Astrocyte of the cerebellum (primary cell): ENCODE measurements at regions not wholly inside any gene's neighbourhood (a gene's known extent, or its start where the extent isn't known, plus 50 kb on each side); places are given as distances from the start of the nearest gene placed in this dataset.
"Not testable (repeated sequence)": the region's sequence is repeated elsewhere in the genome, so short reads cannot be mapped to it uniquely, and the experiment has no call there.

Experiments used
- DNase-seq: peaks from one replicate; pipeline ENCODE4 v3.0.0-alpha.2; 2011; ENCODE audit warnings: low read depth
- H3K4me3 ChIP-seq: 2 replicates; pipeline ENCODE4 v1.5.1; 2011; ENCODE audit warnings: mild to moderate bottlenecking, low read depth, low read length, moderate library complexity
- in situ Hi-C: cut with HindIII; loops from 2 replicates; pipeline ENCODE4 v1.10.0; 2017; ENCODE audit warnings: low sequenced_read_pairs

GRCh38 chr16:88156640-88157283 lies 205.5 kb downstream of the BANP start:
- DNase-seq, H3K4me3 ChIP-seq, in situ Hi-C loops: not testable (repeated sequence)

DNA sequence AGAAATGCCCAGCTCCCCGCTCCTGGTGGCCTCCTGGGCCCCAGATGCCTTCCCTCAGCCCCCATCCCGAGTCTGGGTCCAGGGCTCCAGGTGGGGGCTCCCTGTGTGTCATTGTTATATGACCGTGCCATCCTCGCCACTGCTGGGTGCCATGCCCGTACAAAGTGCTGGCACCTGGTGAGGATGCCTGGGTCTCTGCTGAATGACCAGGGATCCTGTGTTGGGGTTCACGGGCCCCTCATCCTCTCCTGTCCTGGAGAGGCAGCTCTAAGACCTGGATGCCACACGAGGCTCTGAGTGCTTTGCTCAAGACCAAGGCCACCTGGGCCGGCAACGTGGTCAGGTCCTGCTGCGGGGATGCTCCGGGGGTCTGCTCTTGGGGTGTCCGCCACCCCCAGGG lies 206.5 kb downstream of the BANP start:
- in situ Hi-C loops, DNase-seq, H3K4me3 ChIP-seq: not testable (repeated sequence)

DNA sequence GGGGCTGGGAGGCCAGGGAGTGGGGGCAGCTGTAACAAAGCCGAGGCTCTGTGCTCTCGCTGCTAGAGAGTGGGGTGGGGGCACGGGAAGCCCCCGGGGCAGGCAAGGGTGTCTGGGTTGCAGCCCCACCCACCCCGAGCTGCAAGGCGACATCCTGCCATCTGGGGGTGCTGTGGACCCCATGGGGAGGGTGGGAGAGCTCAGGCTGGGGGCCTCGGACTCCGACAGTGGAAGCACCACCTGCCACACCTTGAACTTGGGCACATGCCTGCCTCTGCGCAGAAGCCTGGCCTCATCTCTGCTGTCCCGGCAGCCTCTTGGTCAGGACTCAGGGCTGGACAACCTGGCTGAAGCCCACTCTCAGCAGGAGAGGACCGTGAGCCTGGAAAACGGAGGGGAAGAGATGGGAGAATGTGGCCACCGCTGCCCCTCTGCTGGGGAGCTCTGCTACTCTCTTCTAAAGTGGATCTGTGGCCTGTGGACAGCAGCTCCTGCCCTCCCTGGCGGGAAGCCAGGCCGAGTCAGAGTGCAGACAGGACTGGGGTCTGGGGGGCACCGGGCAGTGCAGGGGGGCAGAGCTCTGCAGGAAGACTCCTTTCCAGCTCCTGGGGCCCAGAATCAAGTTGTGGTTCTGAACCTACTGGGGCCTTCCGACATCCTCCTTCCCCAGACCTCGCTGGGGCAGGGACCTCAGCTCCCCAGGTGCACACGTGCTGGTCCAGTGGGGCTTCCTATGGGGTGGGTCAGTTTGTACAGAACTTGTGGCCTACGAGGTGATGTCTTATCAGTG lies 207.2 kb downstream of the BANP start:
- H3K4me3 ChIP-seq, in situ Hi-C loops, DNase-seq: not testable (repeated sequence)

DNA sequence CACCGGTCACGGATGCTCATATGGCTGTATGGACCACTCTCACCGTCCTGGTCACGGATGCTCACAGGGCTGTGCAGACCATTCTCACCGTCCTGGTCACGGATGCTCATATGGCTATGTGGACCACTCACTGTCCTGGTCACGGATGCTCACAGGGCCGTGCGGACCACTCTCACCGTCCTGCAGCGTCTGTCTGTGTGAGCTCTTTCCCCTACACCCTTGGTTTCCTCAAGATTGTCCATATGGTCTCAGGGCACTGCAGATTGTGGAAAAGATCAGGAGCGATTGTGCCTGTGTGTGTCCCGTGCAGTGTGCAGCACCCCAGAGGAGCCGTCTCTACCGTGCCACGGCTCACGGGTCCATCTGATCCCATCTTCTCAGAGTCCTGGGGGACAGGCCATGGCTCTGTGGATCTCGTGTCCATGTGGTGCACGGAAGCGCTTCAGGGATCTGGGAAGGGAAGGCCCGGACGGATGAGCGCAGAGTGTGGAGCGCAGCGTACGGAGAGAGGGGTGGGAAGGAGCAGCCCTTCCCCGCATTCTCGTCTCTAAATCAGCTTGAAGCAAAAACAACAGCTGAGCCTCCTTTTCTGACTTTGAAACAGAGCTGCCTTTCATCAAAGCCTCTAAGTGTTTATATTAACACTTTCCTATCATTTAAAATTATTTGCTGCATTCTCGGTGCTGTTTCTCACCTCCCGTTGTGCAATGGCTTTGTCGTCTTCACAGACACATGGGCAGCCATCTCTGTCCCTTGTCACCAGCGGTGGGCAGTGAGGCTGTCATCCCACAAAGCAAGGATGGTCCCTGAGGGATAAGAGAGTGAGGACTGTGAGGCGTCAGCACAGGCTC lies 208.0 kb downstream of the BANP start:
- DNase-seq, H3K4me3 ChIP-seq, in situ Hi-C loops: not testable (repeated sequence)

GRCh38 chr16:88159897-88160335 lies 208.7 kb downstream of the BANP start:
- in situ Hi-C loops, H3K4me3 ChIP-seq, DNase-seq: not testable (repeated sequence)

DNA sequence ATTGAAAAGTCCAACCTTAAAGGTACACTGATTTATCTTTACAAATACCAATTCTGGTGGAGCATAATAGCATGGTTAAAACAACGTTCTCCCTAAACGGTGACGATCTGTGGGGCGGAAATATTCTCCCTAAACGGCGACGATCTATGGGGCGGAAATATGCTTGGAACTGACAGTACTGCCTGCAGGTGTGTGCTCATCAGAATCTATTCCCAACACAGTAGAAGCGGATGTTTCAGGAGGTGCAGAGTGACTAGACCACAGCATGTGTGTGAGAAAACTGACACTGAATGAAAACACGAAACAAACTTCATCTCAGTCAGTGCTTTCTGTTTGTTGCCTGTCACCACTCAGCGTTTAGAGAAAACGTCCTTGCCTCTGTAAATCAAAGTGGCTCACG lies 210.0 kb downstream of the BANP start:
- H3K4me3 ChIP-seq, DNase-seq, in situ Hi-C loops: not testable (repeated sequence)

DNA sequence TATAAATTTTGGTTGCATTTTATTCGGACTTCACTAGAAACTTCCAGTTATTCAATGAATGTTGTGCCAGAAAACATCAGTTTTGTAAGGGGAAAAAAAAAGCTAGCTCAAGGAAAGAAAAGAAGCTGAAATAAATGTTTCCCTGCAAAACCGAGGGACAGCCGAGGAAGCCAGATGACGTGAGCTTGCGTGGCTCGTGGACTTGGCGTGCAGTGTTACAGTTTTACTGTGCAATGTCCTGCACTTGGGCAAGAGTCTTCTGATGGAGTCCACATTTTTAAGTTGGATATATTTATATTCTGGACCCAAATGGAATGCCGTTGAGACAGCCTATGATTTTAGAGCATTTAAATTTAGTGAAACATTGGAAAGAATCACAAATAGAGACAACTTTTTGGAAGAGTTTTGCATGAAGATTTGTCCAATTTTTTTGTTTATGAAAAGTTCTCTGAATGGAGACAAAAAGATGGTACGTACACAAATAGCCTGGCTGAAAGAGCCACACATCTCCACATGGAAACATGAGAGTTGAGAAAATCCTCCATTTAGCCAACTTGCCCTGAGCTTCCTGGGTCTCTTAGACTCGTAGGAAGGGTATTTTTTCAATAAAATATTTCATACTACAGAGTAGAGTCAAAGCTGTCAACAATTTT lies 210.5 kb downstream of the BANP start:
- in situ Hi-C loops, H3K4me3 ChIP-seq, DNase-seq: not testable (repeated sequence)

GRCh38 chr16:88162778-88163177 lies 211.5 kb downstream of the BANP start:
- DNase-seq, H3K4me3 ChIP-seq, in situ Hi-C loops: not testable (repeated sequence)

GRCh38 chr16:88164196-88165039 lies 213.2 kb downstream of the BANP start:
- in situ Hi-C loops, H3K4me3 ChIP-seq, DNase-seq: not testable (repeated sequence)

DNA sequence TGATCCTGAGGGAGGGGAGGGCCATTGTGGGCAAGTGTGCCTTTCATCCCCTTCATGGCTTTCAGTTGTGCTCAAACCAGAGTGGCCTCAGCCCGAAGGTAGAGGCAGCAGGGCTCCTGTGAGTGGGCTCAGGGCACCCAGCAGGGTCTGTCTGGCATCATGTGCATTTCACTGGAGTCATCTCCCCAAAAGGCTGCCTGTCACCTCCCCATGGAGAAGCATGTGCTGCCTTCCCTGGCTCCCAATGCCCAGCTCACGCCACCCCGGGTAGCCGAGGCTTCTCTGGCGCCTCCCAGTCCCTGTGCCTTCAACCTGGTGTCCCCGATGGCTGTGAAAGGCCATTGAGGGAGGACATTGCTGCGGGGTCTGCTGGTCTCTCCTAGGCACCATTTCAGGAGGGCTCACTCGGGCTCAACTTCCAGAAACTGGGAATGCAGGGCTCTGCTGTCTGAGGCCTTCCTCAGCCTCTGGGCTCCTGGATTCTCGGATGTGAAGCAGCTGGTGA lies 213.9 kb downstream of the BANP start:
- in situ Hi-C loops = not testable (repeated sequence)

DNA sequence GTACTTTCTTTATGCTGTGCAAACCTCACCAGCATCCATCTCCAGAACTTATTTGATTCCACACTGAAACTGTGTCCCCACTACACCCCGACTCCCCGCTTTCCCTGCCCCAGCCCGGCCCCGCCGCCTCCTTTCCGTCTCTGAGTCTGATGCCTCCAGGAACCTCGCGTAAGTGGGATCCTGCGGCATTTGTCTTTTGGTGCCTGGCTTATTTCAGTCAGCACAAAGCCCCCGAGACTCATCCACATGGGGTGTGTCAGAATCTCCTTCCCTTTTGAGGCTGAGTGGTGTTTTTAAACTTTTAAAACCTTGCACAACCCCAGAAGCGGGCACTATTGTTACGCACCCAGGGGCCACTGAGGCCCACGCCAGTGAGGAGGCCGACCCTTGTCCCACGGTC lies 214.4 kb downstream of the BANP start:
- in situ Hi-C loops, H3K4me3 ChIP-seq, DNase-seq: not testable (repeated sequence)

More for the DNA sequence above, 213.9 kb downstream of the BANP start:
- not testable (repeated sequence) for H3K4me3 ChIP-seq, DNase-seq

DNA sequence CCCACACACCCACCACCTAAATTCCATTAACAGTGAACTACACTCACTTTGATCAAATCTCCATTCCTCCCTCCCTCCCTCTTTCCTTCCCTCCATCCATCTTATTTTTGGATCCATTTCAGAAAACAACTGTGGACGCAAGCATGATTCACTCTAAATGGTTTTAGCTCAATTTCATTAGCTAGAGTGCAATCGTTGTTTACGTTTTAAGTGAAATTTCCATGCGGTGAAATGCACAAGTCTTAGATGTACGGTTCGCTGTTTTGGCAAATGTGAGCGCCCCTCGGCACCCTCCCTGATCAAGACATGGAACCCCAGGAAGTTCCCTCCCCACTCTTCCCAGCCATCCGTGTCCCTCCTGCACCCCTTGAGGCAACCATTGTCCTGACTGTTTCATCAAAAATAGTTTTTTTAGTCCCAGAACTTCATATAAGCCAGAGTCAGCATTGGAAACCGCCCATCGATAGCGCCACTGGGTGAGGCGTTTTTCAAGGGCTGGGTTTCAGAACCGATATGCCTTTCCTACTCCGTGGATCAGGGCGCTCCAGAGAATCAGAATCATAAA lies 215.1 kb downstream of the BANP start:
- in situ Hi-C loops, DNase-seq, H3K4me3 ChIP-seq: not testable (repeated sequence)

DNA sequence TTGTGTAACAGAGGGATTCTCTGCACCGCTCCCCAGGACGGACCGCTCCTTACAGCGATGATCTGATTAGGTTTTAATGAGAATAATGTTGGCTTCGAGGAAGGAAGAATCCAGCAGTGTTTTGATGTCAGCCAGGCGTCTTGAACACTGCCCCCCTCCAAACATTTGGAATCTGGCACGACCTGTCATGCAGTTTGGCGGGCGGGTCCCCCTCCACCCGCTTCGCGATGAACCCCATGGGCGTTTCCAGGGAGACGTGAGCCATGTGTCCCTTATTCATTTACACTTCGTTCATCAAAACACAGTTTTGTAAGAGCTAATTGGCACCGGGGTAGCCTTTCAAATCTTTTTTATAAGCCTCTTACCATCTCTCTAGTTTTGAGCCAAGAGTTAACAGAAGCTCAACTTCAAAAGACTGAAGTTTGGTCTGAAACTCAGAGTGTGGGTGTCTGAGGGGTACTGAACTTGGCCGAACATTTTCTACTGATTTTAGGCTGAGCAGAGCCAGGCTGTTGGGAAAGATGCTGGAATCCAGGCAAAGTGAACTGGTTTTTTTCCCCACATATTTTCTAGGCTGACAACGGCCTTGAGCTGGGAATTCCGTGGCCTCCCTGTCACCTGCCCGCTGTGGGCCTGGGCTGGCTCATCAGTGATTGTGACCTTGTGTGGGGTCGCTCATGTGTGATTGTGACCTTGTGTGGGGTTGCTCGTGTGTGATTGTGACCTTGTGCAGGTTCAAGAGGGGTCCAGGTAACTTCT lies 214.8 kb upstream of the ZNF469 start:
- in situ Hi-C loops = not testable (repeated sequence)

DNA sequence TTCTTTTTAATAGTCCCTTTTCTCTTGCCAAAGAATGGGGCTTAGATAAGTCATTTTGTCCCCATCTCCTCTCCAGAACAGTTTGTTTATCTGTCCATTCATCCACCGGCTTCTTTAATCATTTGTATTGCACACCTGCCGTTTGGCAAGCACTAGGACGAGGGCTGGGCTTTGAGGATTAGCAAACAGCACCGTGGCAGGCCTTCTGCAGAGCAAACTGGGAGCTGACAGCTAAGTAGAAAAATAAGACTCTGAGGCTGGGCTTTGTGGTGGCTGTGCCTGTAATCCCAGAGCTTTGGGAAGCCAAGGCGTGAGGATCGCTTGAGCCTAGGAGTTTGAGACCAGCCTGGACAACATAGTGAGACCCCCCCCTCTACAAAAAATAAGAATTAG lies 214.2 kb upstream of the ZNF469 start:
- DNase-seq, H3K4me3 ChIP-seq, in situ Hi-C loops: not testable (repeated sequence)

More for the DNA sequence above, 214.8 kb upstream of the ZNF469 start:
- DNase-seq, H3K4me3 ChIP-seq: not testable (repeated sequence)

GRCh38 chr16:88169136-88169830 lies 213.5 kb upstream of the ZNF469 start:
- in situ Hi-C loops, DNase-seq, H3K4me3 ChIP-seq: not testable (repeated sequence)
